DND-41 (cell line): ENCODE measurements at regions not wholly inside any gene's neighbourhood (a gene's known extent, or its start where the extent isn't known, plus 50 kb on each side); places are given as distances from the start of the nearest gene placed in this dataset.

Experiments used
- CTCF ChIP-seq: IDR thresholded peaks from 2 replicates; pipeline ENCODE4 v1.5.1; 2012; ENCODE audit warnings: borderline replicate concordance, low read length, moderate library complexity, mild to moderate bottlenecking; ENCODE audit not compliant: poor library complexity, severe bottlenecking; ENCODE audit errors: extremely low read depth
- EZH2 ChIP-seq: IDR thresholded peaks from 3 replicates; pipeline ENCODE4 v1.6.1; 2012; ENCODE audit warnings: borderline replicate concordance, low read depth, mild to moderate bottlenecking, moderate library complexity, low read length, inconsistent platforms; ENCODE audit not compliant: severe bottlenecking

- TF ChIP-seq EZH2 = no peak
- no peak for TF ChIP-seq CTCF
Measured at GRCh38 chr6:104324301-104324700, 535.4 kb downstream of the HACE1 start.
